ENCODE measurements at regions not wholly inside any gene's neighbourhood (a gene's known extent, or its start where the extent isn't known, plus 50 kb on each side); places are given as distances from the start of the nearest gene placed in this dataset.

- no peak for TF ChIP-seq POLR2A (IDR thresholded peaks at IDR 0.05)
- no peak for TF ChIP-seq CTCF (IDR thresholded peaks at IDR 0.05)
- TF ChIP-seq EP300 (IDR thresholded peaks at IDR 0.05), result no peak
- WGBS, 2 donors, result 75 to 76% methylated on average over 5 of the region's 5 CpGs
Observed at GRCh38 chr20:57888591-57888990, 178.8 kb upstream of the PMEPA1 start.

DNA sequence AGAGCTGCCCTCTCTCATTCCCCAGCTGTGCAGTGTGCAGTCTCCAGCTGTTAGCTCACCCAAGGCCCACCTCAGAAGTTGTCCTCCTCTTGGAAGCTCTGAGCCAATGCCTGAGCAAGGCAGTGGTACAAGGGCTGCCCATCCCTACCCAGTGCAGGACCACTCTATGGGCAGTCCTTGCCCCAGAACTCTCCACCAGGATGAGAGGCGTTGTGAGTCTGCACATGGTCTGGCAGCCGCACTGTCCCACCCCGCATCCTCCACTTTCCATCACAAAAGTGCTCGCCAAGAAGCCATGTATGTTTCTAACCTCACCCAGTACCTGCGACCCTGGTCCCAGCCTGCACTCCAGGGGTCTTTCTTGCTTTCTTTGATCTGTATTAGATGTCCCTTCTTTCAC lies 175.1 kb upstream of the PMEPA1 start:
- H3K36me3 ChIP-seq, result no peaks in the 10 kb centered on the region
- H3K4me3 ChIP-seq, result no peak overlapping the region
- no peak for DNase-seq (ENCODE audit: low spot score in 2 of 2)
- peaks cover 0 to 19% (median 3%) of the 10 kb centered on the region in 4 donors for H3K4me1 ChIP-seq
- TF ChIP-seq EP300 (IDR thresholded peaks at IDR 0.05), result no peak
- TF ChIP-seq CTCF (IDR thresholded peaks at IDR 0.05), result no peak
- no peak for TF ChIP-seq POLR2A (IDR thresholded peaks at IDR 0.05)
- H3K27me3 ChIP-seq, result no peaks in the 10 kb centered on the region
- H3K27ac ChIP-seq, result no peak overlapping the region
- H3K9me3 ChIP-seq, result peaks cover 0 to 5% (median 0%) of the 10 kb centered on the region in 4 donors
- WGBS, 2 donors, result 93 to 97% methylated on average over 5 of the region's 5 CpGs

More at GRCh38 chr20:57888591-57888990, 178.8 kb upstream of the PMEPA1 start:
- no peak for DNase-seq (ENCODE audit: low spot score in 2 of 2)
- H3K4me1 ChIP-seq, result no peaks in the 10 kb centered on the region
- no peaks in the 10 kb centered on the region for H3K36me3 ChIP-seq
- H3K4me3 ChIP-seq, result no peak overlapping the region
- no peaks in the 10 kb centered on the region for H3K27me3 ChIP-seq
- peaks cover 0 to 5% (median 0%) of the 10 kb centered on the region in 4 donors for H3K9me3 ChIP-seq
- no peak overlapping the region for H3K27ac ChIP-seq

DNA sequence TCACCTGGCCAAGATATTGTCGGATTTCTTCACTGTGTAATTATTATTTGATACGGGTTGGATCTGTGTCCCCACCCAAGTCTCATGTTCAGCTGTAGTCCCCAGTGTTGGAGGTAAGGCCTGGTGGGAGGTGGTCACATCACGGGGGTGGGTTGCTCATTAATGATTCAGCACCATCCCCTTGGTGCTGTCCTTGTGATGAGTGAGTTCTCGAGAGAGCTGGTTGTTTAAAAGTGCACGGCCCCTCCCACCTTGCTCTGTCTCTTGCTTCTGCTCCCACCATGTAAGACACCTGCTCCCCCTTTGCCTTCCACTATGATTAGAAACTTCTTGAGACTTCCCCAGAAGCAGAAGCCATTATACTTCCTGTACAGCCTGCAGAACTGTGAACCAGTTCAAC lies 173.9 kb upstream of the PMEPA1 start:
- H3K36me3 ChIP-seq, result no peaks in the 10 kb centered on the region
- no peaks in the 10 kb centered on the region for H3K27me3 ChIP-seq
- WGBS, 2 donors, result 95 to 98% methylated on average over 5 of the region's 5 CpGs
- H3K9me3 ChIP-seq, result peaks cover 0 to 5% (median 0%) of the 10 kb centered on the region in 4 donors
- TF ChIP-seq EP300 (IDR thresholded peaks at IDR 0.05), result no peak
- peaks cover 0 to 27% (median 5%) of the 10 kb centered on the region in 4 donors for H3K4me1 ChIP-seq
- no peak for DNase-seq (ENCODE audit: low spot score in 2 of 2)
- H3K4me3 ChIP-seq, result no peak overlapping the region
- no peak overlapping the region for H3K27ac ChIP-seq

GRCh38 chr20:57883224-57883623 lies 173.4 kb upstream of the PMEPA1 start:
- no peak overlapping the region for H3K27ac ChIP-seq
- H3K9me3 ChIP-seq, result peaks cover 0 to 5% (median 0%) of the 10 kb centered on the region in 4 donors
- no peak overlapping the region for H3K4me3 ChIP-seq
- DNase-seq (ENCODE audit: low spot score in 2 of 2), result no peak
- no peaks in the 10 kb centered on the region for H3K36me3 ChIP-seq
- TF ChIP-seq EP300 (IDR thresholded peaks at IDR 0.05) (no peak), CTCF (IDR thresholded peaks at IDR 0.05) (no peak)
- 76 to 82% methylated on average over 6 of the region's 6 CpGs for WGBS, 2 donors
- H3K27me3 ChIP-seq, result no peaks in the 10 kb centered on the region
- peaks cover 0 to 27% (median 5%) of the 10 kb centered on the region in 4 donors for H3K4me1 ChIP-seq

GRCh38 chr20:57882451-57883161 lies 172.8 kb upstream of the PMEPA1 start:
- H3K36me3 ChIP-seq, result no peaks in the 10 kb centered on the region
- H3K9me3 ChIP-seq, result peaks cover 0 to 5% (median 0%) of the 10 kb centered on the region in 4 donors
- no peak for TF ChIP-seq POLR2A (IDR thresholded peaks at IDR 0.05)
- no peak for TF ChIP-seq CTCF (IDR thresholded peaks at IDR 0.05)
- TF ChIP-seq EP300 (IDR thresholded peaks at IDR 0.05), result no peak
- WGBS, 2 donors, result 87 to 88% methylated on average over 16 of the region's 16 CpGs
- DNase-seq (ENCODE audit: low spot score in 2 of 2), result no peak
- H3K4me3 ChIP-seq, result no peak overlapping the region
- H3K27ac ChIP-seq, result no peak overlapping the region
- peaks cover 0 to 27% (median 5%) of the 10 kb centered on the region in 4 donors for H3K4me1 ChIP-seq
- no peaks in the 10 kb centered on the region for H3K27me3 ChIP-seq

Measured in tibial nerve (tissue), 4 donors.